HL-60 (cell line): ENCODE measurements at regions not wholly inside any gene's neighbourhood (a gene's known extent, or its start where the extent isn't known, plus 50 kb on each side); places are given as distances from the start of the nearest gene placed in this dataset.

Experiments
- DNase-seq, 2 experiments: peaks; one replicate each; pipeline ENCODE4 v3.0.0-alpha.2; 2010 to 2020; ENCODE audit warnings: low read depth in 1 of 2, low spot score in 1 of 2
- H3K27ac ChIP-seq: fragments of 250-450 bp; sonication (Bioruptor Pico); replicated peaks from 2 replicates; pipeline ENCODE4 v1.5.1; 2020; ENCODE audit warnings: mild to moderate bottlenecking, moderate library complexity
- H3K27me3 ChIP-seq: fragments of 250-450 bp; sonication (Bioruptor Pico); 2 replicates; pipeline ENCODE4 v1.5.1; 2021; ENCODE audit warnings: mild to moderate bottlenecking, moderate library complexity; ENCODE audit not compliant: insufficient read depth, poor library complexity, severe bottlenecking
- H3K4me3 ChIP-seq: replicated peaks from 2 replicates; pipeline ENCODE4 v1.5.1; 2011; ENCODE audit warnings: mild to moderate bottlenecking, control low read depth, low read length; ENCODE audit not compliant: insufficient read depth
- CTCF ChIP-seq: IDR thresholded peaks from one replicate; pipeline ENCODE4 v1.5.1; 2011; ENCODE audit warnings: low read length, control low read depth, inconsistent platforms; ENCODE audit not compliant: insufficient read depth
- GABPA ChIP-seq: IDR thresholded peaks from 2 replicates; pipeline ENCODE4 v1.6.1; 2012; ENCODE audit warnings: low read depth
- POLR2AphosphoS5 ChIP-seq: IDR thresholded peaks from 2 replicates; pipeline ENCODE4 v1.6.1; 2012; ENCODE audit warnings: low read depth
- REST ChIP-seq: IDR thresholded peaks from 2 replicates; pipeline ENCODE4 v1.6.1; 2012; ENCODE audit warnings: low read depth; ENCODE audit not compliant: insufficient replicate concordance
- SPI1 ChIP-seq: IDR thresholded peaks from 2 replicates; pipeline ENCODE4 v1.6.1; 2012; ENCODE audit warnings: low read depth, mild to moderate bottlenecking, borderline replicate concordance

- TF ChIP-seq SPI1 = no peak
- no peak for TF ChIP-seq GABPA
- TF ChIP-seq CTCF = no peak
- no peak for TF ChIP-seq REST
- TF ChIP-seq POLR2AphosphoS5 = no peak
- Histone ChIP-seq H3K4me3 (no peak overlapping the region), H3K27me3 (peaks cover 2% of the 10 kb centered on the region), H3K27ac (no peak overlapping the region)
- no peak for DNase-seq
Observed at GRCh38 chr5:153901449-153901848, 137.3 kb downstream of the FAM114A2 start.

- no peak for DNase-seq
Observed at GRCh38 chr5:153900703-153901395, 137.9 kb downstream of the FAM114A2 start.

GRCh38 chr5:153899746-153900145 lies 139.0 kb downstream of the FAM114A2 start:
- no peak overlapping the region for H3K4me3 ChIP-seq
- H3K27ac ChIP-seq = no peak overlapping the region
- H3K27me3 ChIP-seq = peaks cover 2% of the 10 kb centered on the region
- TF ChIP-seq SPI1 (no peak), REST (no peak), GABPA (no peak), POLR2AphosphoS5 (no peak), CTCF (no peak)
- DNase-seq = no peak

More at GRCh38 chr5:153900703-153901395, 137.9 kb downstream of the FAM114A2 start:
- no peak overlapping the region for H3K4me3 ChIP-seq
- peaks cover 2% of the 10 kb centered on the region for H3K27me3 ChIP-seq
- TF ChIP-seq REST = no peak
- no peak overlapping the region for H3K27ac ChIP-seq
